ENCODE measurements at regions not wholly inside any gene's neighbourhood (a gene's known extent, or its start where the extent isn't known, plus 50 kb on each side); places are given as distances from the start of the nearest gene placed in this dataset.
"Not testable (repeated sequence)": the region's sequence is repeated elsewhere in the genome, so short reads cannot be mapped to it uniquely, and the experiment has no call there.

DNA sequence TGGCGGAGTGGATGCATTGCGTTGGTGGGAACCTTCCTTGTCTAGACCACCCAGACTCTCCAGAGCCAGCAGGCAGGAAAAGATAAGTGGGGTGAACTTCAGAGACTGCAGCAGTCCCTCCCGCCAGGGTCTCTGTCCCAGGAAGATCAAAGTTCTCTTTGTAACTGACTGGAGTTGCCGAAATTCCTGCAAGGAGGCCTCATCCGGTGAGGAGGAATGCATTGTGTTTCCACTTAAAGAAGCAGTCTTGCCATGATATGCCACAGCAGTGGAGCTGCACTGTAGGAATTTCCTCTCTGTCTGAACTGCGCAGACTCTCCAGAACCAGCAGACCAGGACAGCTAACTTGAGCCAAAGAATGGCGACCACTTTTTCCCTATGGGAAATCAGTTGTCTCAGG is 1190.4 kb downstream of the TECRL start:
- H3K36me3 ChIP-seq, result no peaks in the 10 kb centered on the region
- no peaks in the 10 kb centered on the region for H3K4me1 ChIP-seq (replicated peaks)
- DNase-seq (ENCODE audit: low spot score), result no peak
- no peak for TF ChIP-seq POLR2AphosphoS5 (IDR thresholded peaks at IDR 0.05)
- intact Hi-C loops (cut with DNase I), result no loop called here
- WGBS, result 79% methylated on average over 7 of the region's 7 CpGs
- H3K27me3 ChIP-seq (replicated peaks; ENCODE audit: insufficient read depth), result no peaks in the 10 kb centered on the region
- no peak overlapping the region for H3K4me3 ChIP-seq
- no peak overlapping the region for H3K27ac ChIP-seq
- H3K9me3 ChIP-seq, result no peaks in the 10 kb centered on the region

- H3K9me3 ChIP-seq, result no peaks in the 10 kb centered on the region
- intact Hi-C loops (cut with DNase I), result no loop called here
- H3K27me3 ChIP-seq (replicated peaks; ENCODE audit: insufficient read depth), result no peaks in the 10 kb centered on the region
- H3K27ac ChIP-seq, result no peak overlapping the region
- TF ChIP-seq POLR2A (IDR thresholded peaks at IDR 0.05), result no peak
- no peak for TF ChIP-seq CTCF (IDR thresholded peaks at IDR 0.05)
- no peak for TF ChIP-seq POLR2AphosphoS5 (IDR thresholded peaks at IDR 0.05)
- no peak overlapping the region for H3K4me3 ChIP-seq
- H3K4me1 ChIP-seq (replicated peaks), result no peaks in the 10 kb centered on the region
- no peak for DNase-seq (ENCODE audit: low spot score)
- no peaks in the 10 kb centered on the region for H3K36me3 ChIP-seq
Observed at GRCh38 chr4:63214076-63214475, 1195.2 kb downstream of the TECRL start.

DNA sequence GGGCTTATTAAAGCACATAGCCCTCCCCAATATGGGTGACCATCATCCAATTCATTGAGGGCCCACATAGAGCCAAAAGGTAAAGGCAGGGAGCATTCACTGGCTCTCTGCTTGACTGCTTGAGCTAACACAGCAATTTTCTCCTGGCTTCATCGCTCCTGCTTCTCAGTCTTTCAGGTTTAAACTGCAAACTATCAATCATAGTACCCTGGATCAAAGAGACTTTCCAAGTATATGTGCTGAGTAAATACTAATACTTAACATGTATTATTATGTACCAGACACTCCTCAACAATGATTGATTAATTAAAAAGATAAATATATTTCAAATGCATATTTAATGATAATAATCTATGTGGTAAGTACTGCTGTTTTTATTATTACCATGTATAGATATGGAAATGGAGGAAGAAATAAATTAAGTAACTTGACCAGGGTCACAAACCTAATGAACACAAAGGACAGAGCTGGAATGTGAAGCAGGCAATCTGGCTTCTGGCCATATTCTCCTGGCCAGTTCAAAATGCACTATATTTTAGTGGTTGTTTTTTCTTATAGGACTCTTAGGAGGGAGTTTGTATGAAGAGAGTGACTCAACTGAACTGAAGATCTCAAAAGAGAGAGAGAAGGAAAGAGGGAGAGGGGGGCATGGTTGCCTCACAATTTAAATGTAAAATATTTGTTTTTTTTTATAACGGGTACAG is 1197.3 kb downstream of the TECRL start:
- H3K36me3 ChIP-seq, result no peaks in the 10 kb centered on the region
- no peak overlapping the region for H3K4me3 ChIP-seq
- no peak for DNase-seq (ENCODE audit: low spot score)
- 49% methylated on average over 2 of the region's 2 CpGs for WGBS
- no peak overlapping the region for H3K27ac ChIP-seq
- no peaks in the 10 kb centered on the region for H3K27me3 ChIP-seq (replicated peaks; ENCODE audit: insufficient read depth)
- no peaks in the 10 kb centered on the region for H3K4me1 ChIP-seq (replicated peaks)
- intact Hi-C loops (cut with DNase I), result no loop called here
- no peaks in the 10 kb centered on the region for H3K9me3 ChIP-seq
- TF ChIP-seq POLR2A (IDR thresholded peaks at IDR 0.05), result no peak
- TF ChIP-seq CTCF (IDR thresholded peaks at IDR 0.05), result no peak
- no peak for TF ChIP-seq POLR2AphosphoS5 (IDR thresholded peaks at IDR 0.05)

- no peaks in the 10 kb centered on the region for H3K9me3 ChIP-seq
- no peak overlapping the region for H3K4me3 ChIP-seq
- no peak overlapping the region for H3K27ac ChIP-seq
- H3K4me1 ChIP-seq (replicated peaks), result no peaks in the 10 kb centered on the region
- no peaks in the 10 kb centered on the region for H3K36me3 ChIP-seq
- intact Hi-C loops (cut with DNase I), result no loop called here
- no peaks in the 10 kb centered on the region for H3K27me3 ChIP-seq (replicated peaks; ENCODE audit: insufficient read depth)
- TF ChIP-seq POLR2AphosphoS5 (IDR thresholded peaks at IDR 0.05), result no peak
- no peak for TF ChIP-seq POLR2A (IDR thresholded peaks at IDR 0.05)
- no peak for TF ChIP-seq CTCF (IDR thresholded peaks at IDR 0.05)
- WGBS, result 74% methylated on average over 2 of the region's 2 CpGs
- DNase-seq (ENCODE audit: low spot score), result no peak
Observed at GRCh38 chr4:63211375-63211774, 1197.9 kb downstream of the TECRL start.

DNA sequence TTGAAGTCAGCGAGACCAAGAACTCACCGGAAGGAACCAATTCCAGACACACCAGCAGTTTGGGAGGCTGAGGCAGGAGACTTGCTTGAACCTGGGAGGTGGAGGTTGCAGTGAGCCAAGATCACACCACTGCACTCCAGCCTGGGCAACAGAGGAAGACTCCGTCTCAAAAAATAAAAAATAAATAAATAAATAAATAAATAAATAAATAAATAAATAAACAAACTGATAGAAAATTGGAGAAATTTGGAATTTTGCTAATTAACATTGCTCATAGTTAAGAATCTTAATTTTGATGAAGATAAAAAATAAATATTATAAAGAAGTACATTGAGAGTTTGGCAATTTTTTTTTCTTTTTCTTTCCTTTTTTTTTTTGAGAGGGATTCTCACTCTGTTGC is 1216.2 kb downstream of the TECRL start:
- H3K4me3 ChIP-seq; H3K9me3 ChIP-seq; H3K27me3 ChIP-seq (replicated peaks; ENCODE audit: insufficient read depth); DNase-seq (ENCODE audit: low spot score); H3K36me3 ChIP-seq; H3K4me1 ChIP-seq (replicated peaks); H3K27ac ChIP-seq; intact Hi-C loops (cut with DNase I): not testable (repeated sequence)
- WGBS, result 98% methylated on average over 3 of the region's 3 CpGs

DNA sequence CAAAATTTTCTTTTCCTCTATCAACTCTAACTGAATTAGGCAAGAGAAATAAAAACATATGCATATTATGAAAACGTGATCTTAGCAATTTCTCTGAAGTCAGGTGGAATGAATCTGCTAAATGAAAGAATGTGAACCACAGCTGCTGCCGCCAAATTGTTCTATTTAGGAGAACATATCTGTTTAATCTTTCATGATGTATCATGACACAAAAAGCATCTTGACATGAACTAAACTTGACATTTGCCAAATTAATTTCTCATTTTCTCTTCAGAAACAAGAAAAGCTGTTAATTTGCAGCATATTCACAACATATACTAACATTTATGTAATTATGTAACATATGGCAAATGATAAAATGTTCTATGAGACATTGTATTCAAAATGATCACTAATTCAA is 1237.9 kb downstream of the TECRL start:
- H3K4me3 ChIP-seq, result no peak overlapping the region
- no peaks in the 10 kb centered on the region for H3K36me3 ChIP-seq
- DNase-seq (ENCODE audit: low spot score), result no peak
- TF ChIP-seq POLR2AphosphoS5 (IDR thresholded peaks at IDR 0.05) (no peak), POLR2A (IDR thresholded peaks at IDR 0.05) (no peak), CTCF (IDR thresholded peaks at IDR 0.05) (no peak)
- H3K27me3 ChIP-seq (replicated peaks; ENCODE audit: insufficient read depth), result no peaks in the 10 kb centered on the region
- no peaks in the 10 kb centered on the region for H3K4me1 ChIP-seq (replicated peaks)
- no peaks in the 10 kb centered on the region for H3K9me3 ChIP-seq
- 56% methylated on average over 2 of the region's 2 CpGs for WGBS
- H3K27ac ChIP-seq, result no peak overlapping the region
- intact Hi-C loops (cut with DNase I), result no loop called here

Data from prostate gland (tissue), 2 donors.